ENCODE measurements at regions not wholly inside any gene's neighbourhood (a gene's known extent, or its start where the extent isn't known, plus 50 kb on each side); places are given as distances from the start of the nearest gene placed in this dataset.
"Not testable (repeated sequence)": the region's sequence is repeated elsewhere in the genome, so short reads cannot be mapped to it uniquely, and the experiment has no call there.

DNA sequence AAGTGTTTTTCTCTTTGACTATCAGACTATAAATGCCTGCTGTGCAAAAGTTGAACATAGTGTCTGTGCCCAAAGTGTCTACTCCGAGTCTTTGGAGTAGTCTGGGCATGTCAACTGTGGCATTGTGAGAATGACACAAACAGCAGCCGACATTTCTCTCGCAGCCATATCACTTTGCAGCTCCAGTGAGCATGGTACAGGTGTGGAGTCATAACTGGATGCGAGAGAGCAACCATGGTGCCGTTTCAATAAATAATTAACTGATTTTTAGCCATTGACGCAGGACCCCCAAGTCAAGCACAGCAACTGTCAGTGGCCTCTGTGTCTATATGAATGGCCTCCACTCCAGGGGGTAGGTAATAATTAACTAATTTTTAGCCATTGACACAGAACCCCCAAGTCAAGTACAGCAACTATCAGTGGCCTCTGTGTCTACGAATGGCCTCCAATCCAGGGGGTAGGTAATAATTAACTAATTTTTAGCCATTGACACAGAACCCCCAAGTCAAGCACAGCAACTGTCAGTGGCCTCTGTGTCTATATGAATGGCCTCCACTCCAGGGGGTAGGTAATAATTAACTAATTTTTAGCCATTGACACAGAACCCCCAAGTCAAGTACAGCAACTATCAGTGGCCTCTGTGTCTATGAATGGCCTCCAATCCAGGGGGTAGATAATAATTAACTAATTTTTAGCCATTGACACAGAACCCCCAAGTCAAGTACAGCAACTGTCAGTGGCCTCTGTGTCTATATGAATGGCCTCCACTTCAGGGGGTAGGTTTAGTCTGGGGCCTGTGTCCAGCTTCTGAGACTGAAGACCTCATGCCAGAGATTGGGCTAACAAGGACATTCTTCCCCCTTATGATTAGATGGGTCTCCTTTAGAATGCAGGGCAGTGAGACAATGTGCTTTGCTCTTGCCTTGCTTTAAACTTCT, 409.0 kb downstream of the TNS3 start:
- TF ChIP-seq, protein P1, sequence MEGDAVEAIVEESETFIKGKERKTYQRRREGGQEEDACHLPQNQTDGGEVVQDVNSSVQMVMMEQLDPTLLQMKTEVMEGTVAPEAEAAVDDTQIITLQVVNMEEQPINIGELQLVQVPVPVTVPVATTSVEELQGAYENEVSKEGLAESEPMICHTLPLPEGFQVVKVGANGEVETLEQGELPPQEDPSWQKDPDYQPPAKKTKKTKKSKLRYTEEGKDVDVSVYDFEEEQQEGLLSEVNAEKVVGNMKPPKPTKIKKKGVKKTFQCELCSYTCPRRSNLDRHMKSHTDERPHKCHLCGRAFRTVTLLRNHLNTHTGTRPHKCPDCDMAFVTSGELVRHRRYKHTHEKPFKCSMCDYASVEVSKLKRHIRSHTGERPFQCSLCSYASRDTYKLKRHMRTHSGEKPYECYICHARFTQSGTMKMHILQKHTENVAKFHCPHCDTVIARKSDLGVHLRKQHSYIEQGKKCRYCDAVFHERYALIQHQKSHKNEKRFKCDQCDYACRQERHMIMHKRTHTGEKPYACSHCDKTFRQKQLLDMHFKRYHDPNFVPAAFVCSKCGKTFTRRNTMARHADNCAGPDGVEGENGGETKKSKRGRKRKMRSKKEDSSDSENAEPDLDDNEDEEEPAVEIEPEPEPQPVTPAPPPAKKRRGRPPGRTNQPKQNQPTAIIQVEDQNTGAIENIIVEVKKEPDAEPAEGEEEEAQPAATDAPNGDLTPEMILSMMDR (IDR thresholded peaks at IDR 0.05): not testable (repeated sequence)
- not testable (repeated sequence) for TF ChIP-seq POLR2AphosphoS5 (IDR thresholded peaks at IDR 0.05; ENCODE audit: insufficient read depth in 1 of 2, low read depth in 1 of 2)
